Loucy (cell line): ENCODE measurements at regions not wholly inside any gene's neighbourhood (a gene's known extent, or its start where the extent isn't known, plus 50 kb on each side); places are given as distances from the start of the nearest gene placed in this dataset.

ENCODE experiments used
- H2AFZ ChIP-seq: fragments of 200-600 bp; sonication (generic); 2 replicates; pipeline ENCODE4 v1.6.0; 2016; ENCODE audit warnings: antibody characterized with exemption, mild to moderate bottlenecking, low read length, moderate library complexity
- H3F3A ChIP-seq: fragments of 200-600 bp; 2 replicates; pipeline ENCODE4 v1.6.0; 2016; ENCODE audit warnings: antibody characterized with exemption, low read depth, mild to moderate bottlenecking
- H3K27me3 ChIP-seq: fragments of 200-600 bp; sonication (generic); 2 replicates; pipeline ENCODE4 v1.6.1; 2014; ENCODE audit warnings: low read length, mild to moderate bottlenecking; ENCODE audit not compliant: insufficient read depth, poor library complexity, severe bottlenecking
- H3K36me3 ChIP-seq: fragments of 200-600 bp; sonication (generic); 2 replicates; pipeline ENCODE4 v1.6.1; 2016; ENCODE audit warnings: low read length; ENCODE audit not compliant: insufficient read depth
- H3K4me1 ChIP-seq: fragments of 200-600 bp; sonication (generic); 2 replicates; pipeline ENCODE4 v1.5.1; 2014; ENCODE audit warnings: low read length, mild to moderate bottlenecking; ENCODE audit not compliant: insufficient read depth, poor library complexity, severe bottlenecking
- H3K4me2 ChIP-seq: fragments of 200-600 bp; sonication (generic); 2 replicates; pipeline ENCODE4 v1.6.0; 2014; ENCODE audit warnings: antibody characterized with exemption, low read length, low read depth, mild to moderate bottlenecking; ENCODE audit not compliant: poor library complexity, severe bottlenecking
- H3K4me3 ChIP-seq: fragments of 200-600 bp; sonication (generic); 2 replicates; pipeline ENCODE4 v1.5.1; 2014; ENCODE audit warnings: low read length, mild to moderate bottlenecking, mixed read lengths; ENCODE audit not compliant: poor library complexity, severe bottlenecking
- H3K79me2 ChIP-seq: fragments of 200-600 bp; sonication (generic); 2 replicates; pipeline ENCODE4 v1.6.1; 2014; ENCODE audit warnings: low read length; ENCODE audit not compliant: insufficient read depth
- H3K9ac ChIP-seq: fragments of 200-600 bp; sonication (generic); 2 replicates; pipeline ENCODE4 v1.6.0; 2014; ENCODE audit warnings: mild to moderate bottlenecking, low read depth, low read length, moderate library complexity; ENCODE audit not compliant: poor library complexity, severe bottlenecking
- H3K9me2 ChIP-seq: fragments of 200-600 bp; sonication (generic); replicated peaks from 2 replicates; pipeline ENCODE4 v1.6.1; 2016; ENCODE audit warnings: low read depth, low read length, mixed read lengths
- H3K9me3 ChIP-seq: fragments of 200-600 bp; sonication (generic); 2 replicates; pipeline ENCODE4 v1.6.1; 2014; ENCODE audit warnings: mild to moderate bottlenecking, antibody characterized with exemption, low read length, low read depth; ENCODE audit not compliant: insufficient read depth
- H4K20me1 ChIP-seq: fragments of 200-600 bp; sonication (generic); 2 replicates; pipeline ENCODE4 v1.6.0; 2014; ENCODE audit warnings: antibody characterized with exemption, low read length, mild to moderate bottlenecking; ENCODE audit not compliant: insufficient read depth, poor library complexity, severe bottlenecking
- CTCF ChIP-seq: fragments of 200-600 bp; sonication (generic); conservative IDR thresholded peaks from 2 replicates; pipeline ENCODE4 v1.5.1; 2014; ENCODE audit warnings: mild to moderate bottlenecking, antibody characterized with exemption, low read length
- EZH2phosphoT487 ChIP-seq: fragments of 200-600 bp; IDR thresholded peaks from 2 replicates; pipeline ENCODE4 v1.6.1; 2018; ENCODE audit warnings: antibody characterized with exemption, mild to moderate bottlenecking, moderate library complexity, borderline replicate concordance

GRCh38 chr18:51390702-51391101 lies 193.2 kb upstream of the MEX3C start:
- H3K4me3 ChIP-seq, result no peak overlapping the region
- TF ChIP-seq CTCF, result no peak
- no peak for TF ChIP-seq EZH2phosphoT487
- H3K9me2 ChIP-seq, result no peaks in the 10 kb centered on the region
- H3K27me3 ChIP-seq, result no peaks in the 10 kb centered on the region
- H3K4me2 ChIP-seq, result no peak overlapping the region
- H3K36me3 ChIP-seq, result no peaks in the 10 kb centered on the region
- no peaks in the 10 kb centered on the region for H3K9me3 ChIP-seq
- H3F3A ChIP-seq, result no peaks in the 10 kb centered on the region
- no peaks in the 10 kb centered on the region for H4K20me1 ChIP-seq
- no peak overlapping the region for H3K9ac ChIP-seq
- no peak overlapping the region for H2AFZ ChIP-seq
- H3K4me1 ChIP-seq, result no peaks in the 10 kb centered on the region
- H3K79me2 ChIP-seq, result no peaks in the 10 kb centered on the region

GRCh38 chr18:51391215-51391614 lies 193.7 kb upstream of the MEX3C start:
- H3F3A ChIP-seq, result no peaks in the 10 kb centered on the region
- no peak overlapping the region for H3K9ac ChIP-seq
- H2AFZ ChIP-seq, result no peak overlapping the region
- no peaks in the 10 kb centered on the region for H3K9me2 ChIP-seq
- no peak overlapping the region for H3K4me3 ChIP-seq
- H3K27me3 ChIP-seq, result no peaks in the 10 kb centered on the region
- H3K4me1 ChIP-seq, result no peaks in the 10 kb centered on the region
- TF ChIP-seq CTCF (no peak), EZH2phosphoT487 (no peak)
- H3K9me3 ChIP-seq, result no peaks in the 10 kb centered on the region
- no peaks in the 10 kb centered on the region for H3K36me3 ChIP-seq
- no peak overlapping the region for H3K4me2 ChIP-seq
- H4K20me1 ChIP-seq, result no peaks in the 10 kb centered on the region
- no peaks in the 10 kb centered on the region for H3K79me2 ChIP-seq

- no peaks in the 10 kb centered on the region for H3K36me3 ChIP-seq
- H3F3A ChIP-seq, result no peaks in the 10 kb centered on the region
- no peak overlapping the region for H3K4me2 ChIP-seq
- H3K27me3 ChIP-seq, result no peaks in the 10 kb centered on the region
- no peak overlapping the region for H2AFZ ChIP-seq
- no peaks in the 10 kb centered on the region for H4K20me1 ChIP-seq
- H3K9ac ChIP-seq, result no peak overlapping the region
- H3K4me1 ChIP-seq, result no peaks in the 10 kb centered on the region
- H3K9me2 ChIP-seq, result no peaks in the 10 kb centered on the region
- H3K4me3 ChIP-seq, result no peak overlapping the region
- TF ChIP-seq EZH2phosphoT487 (no peak), CTCF (no peak)
- H3K9me3 ChIP-seq, result no peaks in the 10 kb centered on the region
- H3K79me2 ChIP-seq, result no peaks in the 10 kb centered on the region
These were observed 194.2 kb upstream of the MEX3C start for GRCh38 chr18:51391731-51392130.
